ENCODE measurements at regions not wholly inside any gene's neighbourhood (a gene's known extent, or its start where the extent isn't known, plus 50 kb on each side); places are given as distances from the start of the nearest gene placed in this dataset.
A peak's percentile ranks its signal among the peaks of the same experiment; 100 is the strongest.
"Not testable (repeated sequence)": the region's sequence is repeated elsewhere in the genome, so short reads cannot be mapped to it uniquely, and the experiment has no call there.

DNA sequence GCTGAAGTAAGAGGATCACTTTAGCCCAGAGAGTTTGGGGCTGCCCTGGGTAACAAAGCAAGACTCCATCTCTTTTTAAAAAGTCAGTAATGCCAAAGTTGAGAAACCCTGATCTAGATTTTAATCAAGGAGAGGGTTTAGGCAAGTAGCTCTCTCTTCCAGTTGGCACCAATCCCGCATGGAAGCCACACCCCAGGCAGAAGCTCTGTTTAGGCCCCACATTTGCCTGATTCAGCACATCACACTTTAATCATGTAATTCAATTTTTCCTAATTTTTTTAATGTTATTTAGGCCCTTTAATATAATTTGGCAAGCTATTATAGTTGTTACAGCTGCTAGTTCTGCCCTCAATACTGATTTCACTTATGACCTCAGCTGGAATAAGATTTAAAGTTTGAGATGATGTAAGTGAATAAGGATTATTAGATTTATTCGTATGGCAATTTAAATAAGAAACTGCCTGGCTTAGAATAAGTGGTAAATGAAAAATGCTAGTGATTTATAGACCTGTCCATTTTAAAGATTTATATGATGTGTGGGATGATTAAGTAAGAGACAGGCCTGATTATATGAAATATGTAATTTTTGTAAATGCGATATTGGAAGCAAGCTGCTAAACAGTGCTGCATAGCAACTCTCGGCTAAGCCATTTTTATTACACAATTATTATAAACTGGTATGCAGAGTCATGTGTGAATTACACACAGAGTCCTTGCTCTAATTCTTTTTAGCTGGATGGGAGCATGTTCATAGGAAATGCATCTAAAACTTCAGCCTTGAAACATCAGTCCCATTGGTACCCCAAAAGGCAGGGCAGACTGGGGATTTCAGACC, 80.2 kb upstream of the NFE2L3 start:
- DNase-seq, result no peak

GRCh38 chr7:26073041-26073440, 79.0 kb upstream of the NFE2L3 start:
- no peak for DNase-seq

DNA sequence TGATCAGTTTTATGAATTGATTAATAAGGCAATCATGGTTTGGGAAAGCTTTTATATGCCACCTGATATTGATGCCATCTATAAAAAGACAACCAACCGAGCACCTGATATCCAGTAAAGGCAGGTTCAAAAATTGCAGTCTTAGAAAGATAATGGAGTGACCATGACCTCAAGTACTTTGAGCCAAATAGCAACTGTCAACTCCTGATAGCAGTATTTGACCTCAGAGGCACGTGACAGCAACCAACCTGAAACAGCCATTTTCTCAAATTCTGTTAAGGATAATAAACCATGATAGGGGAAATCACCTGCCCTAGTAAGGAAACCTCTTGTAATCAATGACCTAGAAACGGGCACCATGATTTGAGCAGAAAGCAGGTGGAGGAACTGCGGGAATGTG, 77.1 kb upstream of the NFE2L3 start:
- DNase-seq, result no peak

- no peak for DNase-seq
These were observed 75.3 kb upstream of the NFE2L3 start for GRCh38 chr7:26076691-26077090.

- peak; percentile 78 for DNase-seq
These were observed 73.3 kb upstream of the NFE2L3 start for GRCh38 chr7:26078437-26079336.

DNA sequence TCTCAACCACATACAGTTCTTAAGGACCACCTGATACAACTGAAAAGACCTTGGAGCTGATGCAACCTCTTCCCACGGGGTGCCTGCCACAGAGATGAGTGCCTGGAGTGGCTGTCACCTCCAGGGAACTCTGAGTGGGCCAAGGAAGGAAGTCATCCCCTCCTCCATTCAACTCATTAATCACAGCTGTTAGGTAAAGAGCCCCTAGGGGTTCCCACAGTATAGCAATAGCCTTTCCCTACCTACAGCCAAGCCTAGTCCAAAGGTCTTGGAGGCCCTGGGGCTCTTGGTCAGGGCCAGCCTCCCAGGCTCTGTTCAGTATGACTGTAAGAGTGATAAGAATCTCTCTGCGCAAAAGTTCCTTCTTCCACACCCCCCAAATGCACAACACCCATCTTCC, 70.4 kb upstream of the NFE2L3 start:
- no peak for DNase-seq

- DNase-seq, result no peak
These were observed 68.9 kb upstream of the NFE2L3 start for GRCh38 chr7:26083113-26083512.

GRCh38 chr7:26084418-26084817, 67.6 kb upstream of the NFE2L3 start:
- no peak for DNase-seq

GRCh38 chr7:26085771-26086170, 66.2 kb upstream of the NFE2L3 start:
- DNase-seq, result no peak

- no peak for DNase-seq
These were observed 64.5 kb upstream of the NFE2L3 start for GRCh38 chr7:26087321-26088091.

DNA sequence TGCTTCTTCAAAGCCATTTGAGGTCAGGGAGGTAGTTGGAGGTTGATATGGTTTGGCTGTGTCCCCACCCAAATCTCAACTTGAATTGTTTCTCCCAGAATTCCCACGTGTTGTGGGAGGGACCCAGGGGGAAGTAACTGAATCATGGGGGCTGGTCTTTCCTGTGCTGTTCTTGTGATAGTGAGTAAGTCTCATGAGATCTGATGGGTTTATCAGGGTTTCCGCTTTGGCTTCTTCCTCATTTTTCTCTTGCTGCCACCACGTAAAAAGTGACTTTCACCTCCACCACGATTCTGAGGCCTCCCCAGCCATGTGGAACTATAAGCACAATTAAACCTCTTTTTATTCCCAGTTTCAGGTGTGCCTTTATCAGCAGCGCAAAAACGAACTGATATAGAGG, 62.5 kb upstream of the NFE2L3 start:
- not testable (repeated sequence) for DNase-seq

GRCh38 chr7:26090927-26091519, 61.0 kb upstream of the NFE2L3 start:
- peak; percentile 56 for DNase-seq

DNA sequence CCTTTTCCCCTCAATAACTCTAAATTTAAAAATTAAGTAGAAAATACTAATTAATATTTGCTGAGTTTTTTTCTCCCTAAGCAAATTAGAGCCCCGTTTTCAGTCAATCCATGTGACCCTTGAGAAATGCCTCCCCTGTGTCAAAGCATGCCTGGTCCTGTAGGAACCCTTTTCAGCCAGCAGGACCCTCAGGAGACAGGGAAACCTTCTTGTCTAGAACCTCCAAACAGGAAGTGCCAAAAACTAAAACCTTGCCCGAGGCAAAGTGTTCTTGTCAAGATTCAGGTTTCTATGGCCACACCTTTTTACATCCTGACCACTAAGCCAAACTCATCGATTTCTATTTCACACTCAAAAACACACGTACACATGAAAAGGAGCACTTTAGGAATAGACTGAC, 60.1 kb upstream of the NFE2L3 start:
- peak; percentile 5 for DNase-seq

- no peak for DNase-seq
These were observed 59.0 kb upstream of the NFE2L3 start for GRCh38 chr7:26093023-26093422.

DNA sequence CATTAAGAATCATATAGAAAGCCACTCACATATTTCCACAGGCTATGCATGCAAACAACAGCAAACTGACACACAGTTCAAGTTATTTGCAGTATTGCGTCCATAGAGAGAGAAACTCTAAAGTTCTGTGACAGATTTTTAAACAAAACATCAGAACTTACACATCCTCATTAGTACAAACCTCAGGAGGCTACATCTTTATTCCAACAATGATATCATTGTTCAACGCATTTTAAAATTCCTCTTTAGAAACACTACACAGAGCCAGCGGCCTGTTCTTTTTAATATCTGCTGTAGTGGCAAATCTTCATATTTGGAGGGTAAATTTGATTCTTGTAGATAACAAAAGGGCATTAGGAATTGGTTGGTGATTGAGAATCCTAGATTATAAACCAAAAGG, 55.9 kb upstream of the NFE2L3 start:
- no peak for DNase-seq

DNA sequence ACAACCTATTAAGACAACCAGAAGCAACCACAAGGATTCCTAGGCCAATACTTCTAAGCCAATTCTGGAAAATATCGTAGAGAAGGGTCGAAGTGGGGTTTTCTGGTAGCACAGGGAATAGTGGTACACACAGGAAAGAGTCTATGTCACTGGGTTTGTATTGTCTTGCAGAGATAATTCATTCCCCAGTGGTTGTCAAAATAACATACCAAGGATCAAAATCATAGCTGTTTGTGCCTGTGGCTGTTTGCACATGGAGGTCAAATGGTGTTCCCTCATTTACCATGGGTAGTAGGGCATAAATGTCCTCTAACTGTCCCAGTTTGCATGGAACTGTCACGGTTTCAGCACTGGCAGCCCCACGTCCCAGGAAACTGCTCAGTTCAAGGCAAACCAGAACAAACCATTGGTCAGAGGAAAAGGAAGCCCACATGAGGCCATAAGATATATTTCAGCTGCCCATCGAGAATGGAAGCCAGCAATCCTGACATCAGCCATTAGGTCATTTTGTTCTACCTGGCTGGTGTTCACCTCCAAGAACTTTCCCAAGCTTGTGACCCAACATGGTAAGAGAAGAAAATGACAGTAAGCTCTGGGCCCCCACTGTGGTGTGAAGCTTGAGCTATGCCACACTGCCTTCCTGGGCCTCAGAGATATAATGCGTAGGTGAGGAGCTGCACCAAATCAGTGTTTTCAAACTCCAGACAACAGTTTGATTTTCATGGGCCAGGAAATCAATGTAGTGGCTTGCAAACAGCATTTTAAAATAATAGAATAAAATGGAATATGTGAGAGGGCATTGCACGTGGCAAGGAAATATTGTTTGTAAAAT, 53.9 kb upstream of the NFE2L3 start:
- DNase-seq, result no peak

- no peak for DNase-seq
These were observed 52.8 kb upstream of the NFE2L3 start for GRCh38 chr7:26099236-26099635.

- DNase-seq, result no peak
These were observed 51.3 kb upstream of the NFE2L3 start for GRCh38 chr7:26100406-26101339.

GRCh38 chr7:26101361-26102151, 50.4 kb upstream of the NFE2L3 start:
- no peak for DNase-seq

- DNase-seq, result no peak
These were observed 49.8 kb upstream of the NFE2L3 start for GRCh38 chr7:26102176-26102575.

Data from CD4-positive, alpha-beta T cell treated with Interleukin-21 for 1 hour (primary cell).